AG09309 (cell line): ENCODE measurements at regions not wholly inside any gene's neighbourhood (a gene's known extent, or its start where the extent isn't known, plus 50 kb on each side); places are given as distances from the start of the nearest gene placed in this dataset.

Experiments used
- DNase-seq: peaks from one replicate; pipeline ENCODE4 v3.0.0-alpha.2; 2010; ENCODE audit warnings: low read depth
- H3K4me3 ChIP-seq: 2 replicates; pipeline ENCODE4 v1.5.1; 2011; ENCODE audit warnings: mild to moderate bottlenecking, low read depth, low read length, moderate library complexity; ENCODE audit not compliant: control insufficient read depth
- CTCF ChIP-seq: IDR thresholded peaks from 2 replicates; pipeline ENCODE4 v1.5.1; 2011; ENCODE audit warnings: mild to moderate bottlenecking, low read depth, low read length, inconsistent platforms; ENCODE audit not compliant: insufficient read depth, control insufficient read depth; ENCODE audit errors: missing control alignments

DNA sequence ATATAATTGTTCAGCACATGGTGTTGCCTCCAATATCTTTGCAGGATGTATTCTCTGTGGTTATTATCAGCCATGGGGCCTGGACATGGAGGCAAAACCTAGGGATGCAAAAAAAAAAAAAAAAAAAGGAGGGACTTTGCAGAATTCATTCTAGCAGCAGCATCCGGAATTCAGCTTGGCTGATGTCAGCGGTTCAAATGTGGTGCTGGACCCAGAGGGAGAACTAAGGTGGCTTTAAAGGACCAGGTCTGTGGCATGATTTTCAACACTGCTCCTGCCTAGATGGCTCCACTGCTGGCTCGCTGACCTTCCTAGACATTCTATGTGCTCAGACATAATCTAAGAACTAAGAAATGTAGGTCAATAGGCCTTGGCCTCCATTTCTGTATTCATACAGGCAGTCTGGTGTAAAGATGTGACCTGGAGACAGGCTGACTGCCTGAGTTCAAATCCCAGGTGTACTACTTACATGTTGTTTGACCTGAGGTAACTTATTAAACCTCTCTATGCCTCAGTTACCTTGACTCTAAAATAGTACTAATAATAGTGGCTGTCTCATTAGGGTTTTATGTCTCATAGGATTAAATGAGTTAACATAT, 108.6 kb downstream of the PPM1A start:
- no peak for DNase-seq
- no peak for TF ChIP-seq CTCF

DNA sequence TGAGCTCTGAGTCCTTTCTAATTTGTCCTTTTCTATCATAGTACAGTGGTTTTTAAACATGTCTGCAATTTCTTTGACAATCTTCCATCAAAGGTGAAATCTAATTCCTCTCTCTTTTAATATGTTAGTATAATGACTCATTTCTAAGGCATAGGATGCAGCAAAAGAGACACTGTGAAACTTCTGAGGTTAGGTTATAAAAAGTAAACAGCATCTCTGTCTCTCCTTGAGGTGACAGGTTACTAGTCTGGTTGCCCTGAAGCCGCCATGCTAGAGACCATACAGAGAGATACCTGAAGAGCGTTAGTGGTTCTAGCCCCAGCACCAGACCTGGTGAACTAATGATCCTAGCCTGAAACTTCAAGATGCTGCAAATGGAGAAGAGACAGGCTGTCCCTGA, 114.3 kb downstream of the PPM1A start:
- no peak for DNase-seq
- no peak overlapping the region for H3K4me3 ChIP-seq
- TF ChIP-seq CTCF, result no peak

More for the DNA sequence above, 108.6 kb downstream of the PPM1A start:
- no peak overlapping the region for H3K4me3 ChIP-seq

GRCh38 chr14:60363687-60364086, 114.7 kb downstream of the PPM1A start:
- H3K4me3 ChIP-seq, result no peak overlapping the region
- TF ChIP-seq CTCF, result no peak
- no peak for DNase-seq

GRCh38 chr14:60381909-60382308, 104.0 kb downstream of the C14orf39 start:
- H3K4me3 ChIP-seq, result no peak overlapping the region
- TF ChIP-seq CTCF, result no peak

More at GRCh38 chr14:60381909-60382308, 104.0 kb downstream of the C14orf39 start:
- DNase-seq, result no peak
